WTC11 (cell line): ENCODE measurements at regions not wholly inside any gene's neighbourhood (a gene's known extent, or its start where the extent isn't known, plus 50 kb on each side); places are given as distances from the start of the nearest gene placed in this dataset.

Experiments used
- ATF3 ChIP-seq: sonication (generic); formaldehyde crosslinking; conservative IDR thresholded peaks from 2 replicates; pipeline ENCODE4 v1.8.1; 2022; ENCODE audit warnings: mild to moderate bottlenecking, missing genetic modification reagents
- CBFB ChIP-seq: sonication (generic); formaldehyde crosslinking; IDR thresholded peaks from 2 replicates; pipeline ENCODE4 v1.8.1; 2022; ENCODE audit warnings: mild to moderate bottlenecking, low read depth, missing genetic modification reagents
- CTCF ChIP-seq: fragments of 200-600 bp; IDR thresholded peaks from 2 replicates; pipeline ENCODE4 v1.8.0; 2022; ENCODE audit warnings: antibody characterized with exemption
- FOXP4 ChIP-seq: sonication (generic); formaldehyde crosslinking; IDR thresholded peaks from 2 replicates; pipeline ENCODE4 v1.8.0; 2022; ENCODE audit warnings: mild to moderate bottlenecking, missing genetic modification reagents
- NR3C1 ChIP-seq: sonication (generic); formaldehyde crosslinking; conservative IDR thresholded peaks from 2 replicates; pipeline ENCODE4 v1.8.1; 2023; ENCODE audit warnings: low read depth, mild to moderate bottlenecking, missing genetic modification reagents
- SP1 ChIP-seq: sonication (generic); formaldehyde crosslinking; conservative IDR thresholded peaks from 2 replicates; pipeline ENCODE4 v1.8.1; 2022; ENCODE audit warnings: missing genetic modification reagents
- ZNF138 ChIP-seq: sonication (generic); formaldehyde crosslinking; conservative IDR thresholded peaks from 2 replicates; pipeline ENCODE4 v1.8.1; 2022; ENCODE audit warnings: mild to moderate bottlenecking, moderate library complexity, missing genetic modification reagents
- ZSCAN18 ChIP-seq: fragments of 250-450 bp; sonication (Bioruptor Pico); IDR thresholded peaks from 2 replicates; pipeline ENCODE4 v2.1.2; 2022; ENCODE audit warnings: mild to moderate bottlenecking, moderate library complexity

GRCh38 chr5:101440173-101440572 is 537.1 kb upstream of the ST8SIA4 start:
- TF ChIP-seq ZSCAN18 (CRISPR knock-in tag) (no peak), NR3C1 (CRISPR knock-in tag) (no peak), CBFB (CRISPR knock-in tag) (no peak), CTCF (no peak), FOXP4 (CRISPR knock-in tag) (no peak), ATF3 (no peak), SP1 (CRISPR knock-in tag) (no peak), ZNF138 (CRISPR knock-in tag) (no peak)
